Osteocyte (in vitro differentiated cells): ENCODE measurements at regions not wholly inside any gene's neighbourhood (a gene's known extent, or its start where the extent isn't known, plus 50 kb on each side); places are given as distances from the start of the nearest gene placed in this dataset.
A peak's percentile ranks its signal among the peaks of the same experiment; 100 is the strongest.

Experiments used
- DNase-seq: peaks from one replicate; pipeline ENCODE4 v3.0.0; 2021; ENCODE audit warnings: mixed read lengths; ENCODE audit not compliant: unreplicated experiment; ENCODE audit errors: extremely low spot score
- H3K27ac Mint-ChIP-seq: one replicate; pipeline ENCODE4 v1.8.0; 2021; ENCODE audit warnings: mild to moderate bottlenecking, mixed read lengths; ENCODE audit not compliant: unreplicated experiment
- H3K27me3 Mint-ChIP-seq: one replicate; pipeline ENCODE4 v1.8.0; 2021; ENCODE audit warnings: mixed read lengths; ENCODE audit not compliant: unreplicated experiment
- H3K36me3 Mint-ChIP-seq: one replicate; pipeline ENCODE4 v1.8.0; 2021; ENCODE audit warnings: mixed read lengths; ENCODE audit not compliant: unreplicated experiment
- H3K4me1 Mint-ChIP-seq: one replicate; pipeline ENCODE4 v1.8.0; 2021; ENCODE audit warnings: mixed read lengths; ENCODE audit not compliant: unreplicated experiment
- H3K4me3 Mint-ChIP-seq: one replicate; pipeline ENCODE4 v1.8.0; 2021; ENCODE audit warnings: mild to moderate bottlenecking, moderate library complexity, mixed read lengths; ENCODE audit not compliant: unreplicated experiment
- H3K9me3 Mint-ChIP-seq: one replicate; pipeline ENCODE4 v1.8.0; 2021; ENCODE audit warnings: mixed read lengths; ENCODE audit not compliant: unreplicated experiment
- CTCF ChIP-seq: fragments of 200-600 bp; sonication (generic); IDR thresholded peaks from 2 replicates; pipeline ENCODE4 v1.5.0; 2021; ENCODE audit warnings: antibody characterized with exemption, mild to moderate bottlenecking, moderate library complexity

- no peak for DNase-seq
- Mint-ChIP-seq H3K36me3 (no peaks in the 10 kb centered on the region), H3K4me1 (peaks cover 6% of the 10 kb centered on the region), H3K9me3 (peaks cover 5% of the 10 kb centered on the region), H3K27me3 (no peaks in the 10 kb centered on the region), H3K4me3 (no peak overlapping the region), H3K27ac (no peak overlapping the region)
- peak; percentile 25 for TF ChIP-seq CTCF
Observed at GRCh38 chr6:149197482-149197881, 120.0 kb upstream of the TAB2 start.

GRCh38 chr6:149198265-149198664 is 119.2 kb upstream of the TAB2 start:
- Mint-ChIP-seq H3K4me3 (no peak overlapping the region), H3K27ac (no peak overlapping the region), H3K4me1 (peaks cover 6% of the 10 kb centered on the region), H3K27me3 (no peaks in the 10 kb centered on the region), H3K9me3 (peaks cover 5% of the 10 kb centered on the region), H3K36me3 (no peaks in the 10 kb centered on the region)
- DNase-seq = no peak
- no peak for TF ChIP-seq CTCF

- Mint-ChIP-seq H3K27ac (no peak overlapping the region), H3K4me3 (no peak overlapping the region), H3K9me3 (peaks cover 5% of the 10 kb centered on the region), H3K36me3 (no peaks in the 10 kb centered on the region), H3K4me1 (peaks cover 6% of the 10 kb centered on the region), H3K27me3 (no peaks in the 10 kb centered on the region)
- no peak for DNase-seq
- no peak for TF ChIP-seq CTCF
Observed at GRCh38 chr6:149200282-149200945, 117.1 kb upstream of the TAB2 start.

- DNase-seq = no peak
- H3K4me1 Mint-ChIP-seq = peaks cover 6% of the 10 kb centered on the region
- peaks cover 5% of the 10 kb centered on the region for H3K9me3 Mint-ChIP-seq
- no peaks in the 10 kb centered on the region for H3K36me3 Mint-ChIP-seq
- H3K4me3 Mint-ChIP-seq = no peak overlapping the region
- TF ChIP-seq CTCF = no peak
- H3K27me3 Mint-ChIP-seq = no peaks in the 10 kb centered on the region
- no peak overlapping the region for H3K27ac Mint-ChIP-seq
Observed at GRCh38 chr6:149201068-149201655, 116.3 kb upstream of the TAB2 start.

GRCh38 chr6:149202100-149202499 is 115.4 kb upstream of the TAB2 start:
- DNase-seq = no peak
- H3K9me3 Mint-ChIP-seq = peaks cover 5% of the 10 kb centered on the region
- peaks cover 6% of the 10 kb centered on the region for H3K4me1 Mint-ChIP-seq
- TF ChIP-seq CTCF = no peak
- no peak overlapping the region for H3K27ac Mint-ChIP-seq
- no peaks in the 10 kb centered on the region for H3K36me3 Mint-ChIP-seq
- no peak overlapping the region for H3K4me3 Mint-ChIP-seq
- no peaks in the 10 kb centered on the region for H3K27me3 Mint-ChIP-seq
